PC-3 (cell line): ENCODE measurements at regions not wholly inside any gene's neighbourhood (a gene's known extent, or its start where the extent isn't known, plus 50 kb on each side); places are given as distances from the start of the nearest gene placed in this dataset.

ENCODE experiments used
- EZH2 ChIP-seq: fragments of 300-600 bp; sonication (generic); IDR thresholded peaks from one replicate; pipeline ENCODE4 v1.6.1; 2017; ENCODE audit warnings: antibody characterized with exemption, mild to moderate bottlenecking, low read length; ENCODE audit not compliant: unreplicated experiment
- EZH2phosphoT487 ChIP-seq: fragments of 300-600 bp; sonication (generic); IDR thresholded peaks from 2 replicates; pipeline ENCODE4 v1.6.1; 2018; ENCODE audit warnings: mild to moderate bottlenecking, antibody characterized with exemption, low read length, borderline replicate concordance
- TF ChIP-seq, protein P1 (sequence below): fragments of 300-600 bp; sonication (generic); conservative IDR thresholded peaks from 2 replicates; pipeline ENCODE4 v1.5.1; 2017; ENCODE audit warnings: antibody characterized with exemption, low read depth, mild to moderate bottlenecking, low read length

DNA sequence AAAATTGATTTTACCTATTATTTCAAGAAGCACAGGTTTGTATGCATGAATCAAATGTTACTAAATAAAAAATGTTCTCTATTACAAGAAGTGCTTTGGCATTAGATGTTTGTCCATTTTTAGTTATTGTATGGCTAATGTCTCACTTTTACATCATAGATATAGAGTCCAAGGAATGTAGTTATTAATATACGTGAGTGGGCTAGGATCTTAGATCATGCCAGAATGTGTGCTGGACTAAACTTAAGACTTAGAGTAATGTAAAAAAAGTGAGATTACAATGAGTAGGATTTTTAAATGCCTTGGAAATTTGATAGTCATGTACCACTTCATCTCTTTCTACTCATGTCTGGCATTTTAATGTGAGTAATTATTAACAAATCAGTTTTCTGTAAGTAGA, 196.6 kb downstream of the ARL4A start:
- TF ChIP-seq, protein P1, sequence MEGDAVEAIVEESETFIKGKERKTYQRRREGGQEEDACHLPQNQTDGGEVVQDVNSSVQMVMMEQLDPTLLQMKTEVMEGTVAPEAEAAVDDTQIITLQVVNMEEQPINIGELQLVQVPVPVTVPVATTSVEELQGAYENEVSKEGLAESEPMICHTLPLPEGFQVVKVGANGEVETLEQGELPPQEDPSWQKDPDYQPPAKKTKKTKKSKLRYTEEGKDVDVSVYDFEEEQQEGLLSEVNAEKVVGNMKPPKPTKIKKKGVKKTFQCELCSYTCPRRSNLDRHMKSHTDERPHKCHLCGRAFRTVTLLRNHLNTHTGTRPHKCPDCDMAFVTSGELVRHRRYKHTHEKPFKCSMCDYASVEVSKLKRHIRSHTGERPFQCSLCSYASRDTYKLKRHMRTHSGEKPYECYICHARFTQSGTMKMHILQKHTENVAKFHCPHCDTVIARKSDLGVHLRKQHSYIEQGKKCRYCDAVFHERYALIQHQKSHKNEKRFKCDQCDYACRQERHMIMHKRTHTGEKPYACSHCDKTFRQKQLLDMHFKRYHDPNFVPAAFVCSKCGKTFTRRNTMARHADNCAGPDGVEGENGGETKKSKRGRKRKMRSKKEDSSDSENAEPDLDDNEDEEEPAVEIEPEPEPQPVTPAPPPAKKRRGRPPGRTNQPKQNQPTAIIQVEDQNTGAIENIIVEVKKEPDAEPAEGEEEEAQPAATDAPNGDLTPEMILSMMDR, result no peak
- TF ChIP-seq EZH2 (no peak), EZH2phosphoT487 (no peak)
